ENCODE measurements at regions not wholly inside any gene's neighbourhood (a gene's known extent, or its start where the extent isn't known, plus 50 kb on each side); places are given as distances from the start of the nearest gene placed in this dataset.
"Not testable (repeated sequence)": the region's sequence is repeated elsewhere in the genome, so short reads cannot be mapped to it uniquely, and the experiment has no call there.

DNA sequence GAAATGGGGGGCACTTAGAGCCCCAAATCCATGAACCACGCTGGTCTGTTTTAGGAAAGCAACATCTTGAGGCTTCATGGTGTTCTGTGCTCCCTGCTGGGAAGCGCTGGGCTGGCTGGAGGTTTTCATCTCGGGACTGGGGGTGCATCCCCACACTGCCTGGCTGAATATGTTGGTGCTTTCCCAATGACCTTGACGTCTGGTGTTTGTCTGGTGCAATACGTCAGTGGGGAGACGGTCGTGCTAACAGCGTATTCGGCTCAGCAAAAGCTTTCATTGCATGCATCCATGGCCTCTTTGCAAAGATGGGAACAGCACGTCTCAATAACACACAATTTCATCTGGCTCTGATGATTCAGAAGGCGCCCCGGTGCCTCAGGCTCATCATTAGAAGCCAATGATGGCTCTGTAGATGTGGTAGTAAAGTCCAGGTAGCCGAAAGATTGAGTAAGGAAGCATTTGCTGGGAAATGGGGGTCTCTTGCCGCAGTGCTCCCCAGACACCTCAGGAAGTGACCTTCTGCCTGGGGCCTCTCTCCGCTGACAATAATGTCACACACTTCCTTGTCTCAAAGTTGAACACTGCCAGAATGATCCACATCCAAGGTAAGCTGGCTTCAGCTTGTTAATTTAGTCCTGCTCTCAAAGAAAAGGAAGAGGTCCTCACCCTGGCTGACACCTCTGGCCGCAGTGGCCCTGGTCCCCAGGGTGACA lies 97.7 kb downstream of the ING1 start:
- DNase-seq (ENCODE audit: low spot score) = no peak

DNA sequence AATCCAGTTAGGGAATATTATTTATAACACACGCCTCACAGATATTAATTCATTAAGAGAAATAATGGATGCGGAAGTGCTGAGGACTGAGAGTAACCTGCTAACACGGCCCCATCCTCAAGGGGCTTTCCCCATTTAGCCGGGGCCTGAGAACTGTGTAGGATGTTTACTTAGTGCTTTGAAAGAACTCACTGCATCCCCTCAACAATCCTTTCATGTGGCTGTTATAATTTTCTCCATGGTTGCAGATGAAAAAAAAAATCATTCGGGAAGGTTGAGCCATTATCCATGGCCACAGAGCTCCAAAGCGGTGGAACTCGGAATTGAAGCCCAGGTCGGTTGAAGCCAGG lies 98.2 kb downstream of the ING1 start:
- no peak for DNase-seq (ENCODE audit: low spot score)

DNA sequence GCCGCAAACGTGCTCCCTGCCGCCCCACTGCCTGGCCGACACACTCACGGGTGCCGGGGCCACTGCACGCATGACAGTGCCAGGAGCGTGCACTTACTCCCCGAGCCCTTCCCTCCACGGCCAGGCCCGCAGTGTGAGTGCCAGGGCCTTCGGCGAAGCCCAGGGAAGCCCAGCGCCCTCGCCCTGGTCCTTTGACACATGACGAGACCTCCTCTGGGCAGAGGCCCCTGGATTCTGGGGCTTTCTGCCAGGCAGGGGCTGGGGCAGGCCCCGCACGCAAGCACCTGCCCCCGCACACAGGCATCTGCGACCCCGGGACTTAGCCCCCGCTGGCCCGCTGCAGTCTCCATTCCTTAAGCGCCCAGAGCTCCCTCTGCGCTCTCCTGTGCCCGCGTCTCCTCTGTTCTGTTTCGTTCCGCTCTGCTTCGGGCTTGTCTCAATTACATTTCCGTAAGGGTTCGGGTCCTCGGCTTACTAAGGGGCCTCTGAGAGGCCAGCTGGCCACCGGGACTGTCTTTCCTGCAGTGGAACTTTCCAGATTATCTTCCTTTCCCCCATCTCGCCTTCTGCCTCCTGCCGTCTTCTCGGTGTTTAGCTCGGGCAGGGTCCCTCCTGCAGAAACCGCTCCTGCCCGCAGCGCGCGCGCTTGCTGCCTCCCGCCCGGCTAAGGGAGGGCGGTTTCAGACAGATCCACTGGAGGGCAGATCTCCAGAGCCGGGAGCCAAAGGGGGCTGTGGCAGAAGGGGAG lies 98.8 kb downstream of the ING1 start:
- DNase-seq (ENCODE audit: low spot score) = peak; percentile 43

DNA sequence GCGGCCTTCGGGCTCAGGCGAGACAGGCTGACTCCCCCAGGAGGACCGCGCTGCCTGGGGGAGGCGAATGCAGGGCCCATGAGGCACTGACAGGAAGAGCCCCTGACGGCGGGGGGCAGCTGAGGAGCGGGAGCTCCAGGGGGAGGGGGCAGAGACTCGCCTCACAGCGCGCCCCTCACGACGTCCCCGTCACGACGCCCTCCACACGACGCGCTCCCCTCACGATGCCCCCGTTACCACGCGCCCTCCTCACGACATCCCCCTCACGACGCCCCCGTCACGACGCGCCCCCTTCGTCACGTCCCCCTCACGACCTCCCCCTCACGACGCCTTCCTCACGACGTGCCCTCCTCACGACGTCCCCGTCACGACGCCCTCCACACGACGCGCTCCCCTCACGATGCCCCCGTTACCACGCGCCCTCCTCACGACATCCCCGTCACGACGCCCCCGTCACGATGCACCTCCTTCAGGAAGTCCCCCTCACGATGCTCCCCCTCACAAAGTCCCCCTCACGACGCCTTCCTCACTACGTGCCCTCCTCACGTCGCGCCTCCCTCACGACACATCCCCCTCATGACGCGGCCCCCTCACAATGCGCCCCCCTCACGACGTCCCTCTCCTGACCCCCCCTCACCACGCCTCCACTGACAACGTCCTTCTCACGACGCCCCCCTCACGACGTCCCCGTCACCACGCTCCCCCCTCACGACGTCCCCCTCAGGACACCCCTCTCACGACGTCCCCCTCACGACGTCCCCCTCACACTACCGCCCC lies 99.6 kb downstream of the ING1 start:
- no peak for DNase-seq (ENCODE audit: low spot score)

- DNase-seq (ENCODE audit: low spot score) = no peak
Observed at GRCh38 chr13:110813646-110814624, 100.4 kb downstream of the ING1 start.

DNA sequence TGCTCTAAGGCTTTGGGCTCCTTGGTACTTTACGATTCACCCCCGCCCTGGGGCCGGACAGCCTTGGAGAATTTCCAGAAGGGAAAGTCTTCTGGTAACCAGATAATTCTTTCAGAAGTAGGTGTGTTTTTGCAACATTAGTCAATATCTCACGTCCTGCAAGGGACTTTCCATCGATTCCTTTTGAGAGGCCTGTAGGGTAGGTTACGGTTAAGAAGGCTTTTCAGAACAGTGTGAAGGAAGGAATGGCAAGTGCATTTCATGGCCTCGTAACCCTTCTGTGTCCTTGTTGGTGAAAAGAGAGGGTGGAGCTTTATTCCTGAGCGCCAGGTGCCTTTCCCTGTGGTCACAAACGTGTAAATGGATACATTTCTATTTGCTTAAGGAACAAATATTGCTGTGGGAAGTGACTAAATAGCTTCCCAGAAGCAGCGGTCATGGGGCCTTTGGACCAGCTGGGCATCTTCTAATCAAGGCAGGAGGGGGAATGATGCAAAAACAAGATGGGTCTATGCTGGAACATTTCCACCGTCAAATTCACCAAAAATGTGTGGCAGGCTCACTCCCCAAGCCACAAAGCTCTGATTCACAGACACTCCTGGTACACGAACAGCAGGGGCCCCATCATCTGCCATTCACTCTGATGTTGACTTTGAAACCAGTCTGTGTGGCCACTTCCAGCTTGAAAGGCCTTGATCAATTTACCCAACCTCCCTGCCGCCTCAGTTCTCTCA lies 99.2 kb downstream of the ANKRD10 start:
- no peak for DNase-seq (ENCODE audit: low spot score)

- DNase-seq (ENCODE audit: low spot score) = no peak
Observed at GRCh38 chr13:110816500-110816899, 98.4 kb downstream of the ANKRD10 start.

- DNase-seq (ENCODE audit: low spot score) = no peak
Observed at GRCh38 chr13:110817143-110817542, 97.7 kb downstream of the ANKRD10 start.

DNA sequence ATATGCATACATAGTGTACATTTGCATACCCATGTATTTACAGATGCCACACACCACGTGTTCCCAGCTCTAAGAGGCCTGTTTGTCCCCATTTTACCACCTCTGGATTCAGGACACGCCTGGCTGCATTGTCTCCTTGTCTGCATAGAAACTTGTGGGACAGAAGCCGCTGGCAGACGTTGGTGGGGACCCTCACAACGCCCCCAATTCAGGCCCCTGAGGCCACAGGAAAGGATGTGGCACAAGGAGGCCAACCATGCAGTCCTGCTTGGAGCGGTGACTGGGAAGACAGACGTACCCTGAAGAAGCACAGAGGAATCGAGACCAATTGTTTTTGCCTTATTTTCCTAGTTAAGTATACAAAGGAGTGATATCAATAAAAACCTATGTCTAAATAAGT lies 96.1 kb downstream of the ANKRD10 start:
- DNase-seq (ENCODE audit: low spot score) = no peak

- peak; percentile 92 for DNase-seq (ENCODE audit: low spot score)
Observed at GRCh38 chr13:110819203-110820014, 95.5 kb downstream of the ANKRD10 start.

DNA sequence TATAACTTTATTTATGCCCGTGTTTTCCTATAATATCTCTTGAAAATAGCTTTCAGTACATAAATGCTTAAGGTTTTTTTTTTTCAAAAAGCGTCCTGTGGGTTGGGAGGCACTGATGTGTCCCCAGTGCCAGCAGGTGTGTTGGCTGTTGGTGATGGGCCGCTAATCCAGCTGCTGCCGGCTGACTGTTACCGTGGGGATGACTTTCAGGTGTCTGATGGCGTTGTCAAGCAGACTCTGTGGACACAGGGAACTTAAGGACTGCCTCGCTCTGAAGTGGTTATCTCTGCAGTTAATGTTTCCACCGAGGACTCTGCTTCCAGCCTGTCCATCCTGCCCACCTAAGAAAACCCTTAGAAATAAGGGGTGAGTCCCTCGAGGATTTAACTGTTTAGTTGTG lies 94.5 kb downstream of the ANKRD10 start:
- DNase-seq (ENCODE audit: low spot score) = no peak

GRCh38 chr13:110821837-110822668 lies 92.8 kb downstream of the ANKRD10 start:
- DNase-seq (ENCODE audit: low spot score) = not testable (repeated sequence)

DNA sequence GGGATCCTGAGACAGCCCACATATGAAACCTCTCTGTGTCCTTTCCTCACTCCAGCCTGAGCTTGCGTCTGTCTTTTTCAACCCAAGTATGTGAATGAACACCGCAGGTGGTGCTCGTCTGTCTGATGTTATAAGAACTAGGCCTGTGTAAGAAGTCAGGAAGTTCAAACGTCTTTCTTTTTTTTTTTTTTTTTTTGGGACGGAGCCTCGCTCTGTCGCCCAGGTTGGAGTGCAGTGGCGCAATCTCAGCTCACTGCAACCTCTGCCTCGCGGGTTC lies 92.3 kb downstream of the ANKRD10 start:
- DNase-seq (ENCODE audit: low spot score) = no peak

DNA sequence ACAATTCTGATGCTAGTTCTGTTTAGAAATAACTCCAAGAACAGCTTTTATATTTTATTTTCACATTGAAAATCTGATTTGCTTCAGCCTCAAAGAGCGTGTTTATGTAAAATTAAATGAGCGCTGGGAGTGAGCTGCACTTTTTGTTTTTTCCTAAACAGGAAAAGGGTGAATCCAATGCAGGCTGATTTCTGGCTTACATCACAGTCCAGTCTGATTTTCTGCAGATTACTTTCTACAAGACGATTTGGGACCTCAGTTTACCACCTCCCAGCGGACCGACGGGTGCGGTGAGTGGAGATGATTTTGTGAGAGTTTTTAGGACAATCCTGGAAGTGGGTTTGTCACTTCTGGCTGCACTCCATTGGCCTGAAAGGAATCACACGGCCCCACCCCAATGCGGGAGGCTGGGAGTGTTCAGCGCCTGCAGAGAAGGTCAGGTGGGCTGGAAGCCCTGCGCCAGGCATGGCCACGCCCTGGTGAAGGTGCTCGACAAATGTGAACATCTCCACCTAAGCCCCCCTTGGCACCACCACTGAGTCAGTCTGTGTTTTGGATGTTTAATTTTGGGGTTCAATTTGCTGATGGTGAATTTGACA lies 90.1 kb downstream of the ANKRD10 start:
- no peak for DNase-seq (ENCODE audit: low spot score)

DNA sequence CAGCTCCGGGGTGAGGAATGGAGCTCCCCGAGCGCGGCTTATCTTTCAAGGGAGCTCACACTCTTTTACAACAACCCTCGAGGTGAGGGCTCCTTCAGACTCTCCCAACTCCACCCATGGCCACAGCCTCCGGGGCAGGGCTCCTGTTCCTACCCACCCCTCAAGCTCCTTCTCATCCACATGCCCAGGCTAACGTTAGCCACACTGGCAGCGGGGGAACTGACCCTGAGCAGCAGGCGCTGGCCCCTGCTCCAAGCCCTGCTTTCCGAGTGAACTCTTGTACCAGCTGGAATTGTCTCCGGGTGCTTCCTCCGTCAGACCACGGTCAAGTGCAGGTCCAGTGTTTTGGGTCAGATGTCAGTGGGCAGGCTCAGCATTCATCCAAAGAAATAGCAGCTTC lies 89.4 kb downstream of the ANKRD10 start:
- no peak for DNase-seq (ENCODE audit: low spot score)

DNA sequence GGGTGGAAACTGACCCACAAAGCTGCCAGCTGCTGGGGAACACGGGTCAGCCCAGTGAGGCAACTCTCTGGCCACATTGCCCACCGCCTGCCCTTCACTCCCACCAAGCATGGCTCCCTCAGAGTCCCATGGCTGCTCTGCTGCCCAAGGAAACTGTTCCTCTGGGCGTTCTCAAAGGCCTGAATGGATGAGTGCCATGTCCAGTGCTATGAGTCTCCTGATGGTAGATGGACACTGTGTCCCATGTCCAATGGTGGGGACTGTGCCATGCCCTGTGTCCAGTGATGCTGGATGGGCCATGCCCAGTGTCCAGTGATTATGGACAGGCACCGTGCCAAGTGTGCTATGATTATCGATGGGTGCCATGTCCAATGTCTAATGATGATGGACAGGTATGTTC lies 88.8 kb downstream of the ANKRD10 start:
- DNase-seq (ENCODE audit: low spot score) = no peak

- DNase-seq (ENCODE audit: low spot score) = no peak
Observed at GRCh38 chr13:110826861-110827672, 87.8 kb downstream of the ANKRD10 start.
